ENCODE measurements at regions not wholly inside any gene's neighbourhood (a gene's known extent, or its start where the extent isn't known, plus 50 kb on each side); places are given as distances from the start of the nearest gene placed in this dataset.

GRCh38 chr1:59115865-59116264 lies 181.0 kb upstream of the FGGY start:
- no peak for TF ChIP-seq CTCF (IDR thresholded peaks at IDR 0.05)
- TF ChIP-seq POLR2A (IDR thresholded peaks at IDR 0.05), result no peak
- no peak for TF ChIP-seq EP300 (IDR thresholded peaks at IDR 0.05)

Measured in tibial nerve (tissue), 4 donors.